ENCODE measurements at regions not wholly inside any gene's neighbourhood (a gene's known extent, or its start where the extent isn't known, plus 50 kb on each side); places are given as distances from the start of the nearest gene placed in this dataset.

DNA sequence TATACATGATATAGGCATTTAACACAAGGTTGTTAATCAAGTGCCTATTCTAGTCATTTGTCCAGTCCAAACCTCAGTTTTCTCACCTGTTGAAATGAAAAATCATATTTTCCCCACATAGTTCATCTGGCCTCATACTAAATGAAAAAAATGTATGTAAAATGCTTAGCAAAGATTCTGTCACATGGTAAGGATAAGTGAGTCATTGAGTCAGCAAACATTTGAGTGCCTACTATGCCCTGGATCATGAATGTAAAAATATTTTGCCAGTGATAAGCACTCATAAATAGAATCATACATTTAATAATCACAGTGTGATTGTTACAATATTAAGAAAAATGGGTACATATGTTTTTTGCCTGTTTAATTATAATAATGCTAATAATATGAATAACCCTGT lies 181.2 kb upstream of the PAPPA start:
- TF ChIP-seq, protein P1, sequence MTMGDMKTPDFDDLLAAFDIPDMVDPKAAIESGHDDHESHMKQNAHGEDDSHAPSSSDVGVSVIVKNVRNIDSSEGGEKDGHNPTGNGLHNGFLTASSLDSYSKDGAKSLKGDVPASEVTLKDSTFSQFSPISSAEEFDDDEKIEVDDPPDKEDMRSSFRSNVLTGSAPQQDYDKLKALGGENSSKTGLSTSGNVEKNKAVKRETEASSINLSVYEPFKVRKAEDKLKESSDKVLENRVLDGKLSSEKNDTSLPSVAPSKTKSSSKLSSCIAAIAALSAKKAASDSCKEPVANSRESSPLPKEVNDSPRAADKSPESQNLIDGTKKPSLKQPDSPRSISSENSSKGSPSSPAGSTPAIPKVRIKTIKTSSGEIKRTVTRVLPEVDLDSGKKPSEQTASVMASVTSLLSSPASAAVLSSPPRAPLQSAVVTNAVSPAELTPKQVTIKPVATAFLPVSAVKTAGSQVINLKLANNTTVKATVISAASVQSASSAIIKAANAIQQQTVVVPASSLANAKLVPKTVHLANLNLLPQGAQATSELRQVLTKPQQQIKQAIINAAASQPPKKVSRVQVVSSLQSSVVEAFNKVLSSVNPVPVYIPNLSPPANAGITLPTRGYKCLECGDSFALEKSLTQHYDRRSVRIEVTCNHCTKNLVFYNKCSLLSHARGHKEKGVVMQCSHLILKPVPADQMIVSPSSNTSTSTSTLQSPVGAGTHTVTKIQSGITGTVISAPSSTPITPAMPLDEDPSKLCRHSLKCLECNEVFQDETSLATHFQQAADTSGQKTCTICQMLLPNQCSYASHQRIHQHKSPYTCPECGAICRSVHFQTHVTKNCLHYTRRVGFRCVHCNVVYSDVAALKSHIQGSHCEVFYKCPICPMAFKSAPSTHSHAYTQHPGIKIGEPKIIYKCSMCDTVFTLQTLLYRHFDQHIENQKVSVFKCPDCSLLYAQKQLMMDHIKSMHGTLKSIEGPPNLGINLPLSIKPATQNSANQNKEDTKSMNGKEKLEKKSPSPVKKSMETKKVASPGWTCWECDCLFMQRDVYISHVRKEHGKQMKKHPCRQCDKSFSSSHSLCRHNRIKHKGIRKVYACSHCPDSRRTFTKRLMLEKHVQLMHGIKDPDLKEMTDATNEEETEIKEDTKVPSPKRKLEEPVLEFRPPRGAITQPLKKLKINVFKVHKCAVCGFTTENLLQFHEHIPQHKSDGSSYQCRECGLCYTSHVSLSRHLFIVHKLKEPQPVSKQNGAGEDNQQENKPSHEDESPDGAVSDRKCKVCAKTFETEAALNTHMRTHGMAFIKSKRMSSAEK (CRISPR knock-in tag; IDR thresholded peaks at IDR 0.05; ENCODE audit: borderline replicate concordance), result no peak
- TF ChIP-seq FOXP1 (CRISPR knock-in tag; IDR thresholded peaks at IDR 0.05; ENCODE audit: borderline replicate concordance) (no peak), TP53 (CRISPR knock-in tag; IDR thresholded peaks at IDR 0.05) (no peak)
